Activated CD4-positive, CD25-positive, alpha-beta regulatory T cell treated with anti-CD3 and anti-CD28 coated beads, Interleukin-2, amount 50 U/mL, for 16 hours (primary cell): ENCODE measurements at regions not wholly inside any gene's neighbourhood (a gene's known extent, or its start where the extent isn't known, plus 50 kb on each side); places are given as distances from the start of the nearest gene placed in this dataset.
"Not testable (repeated sequence)": the region's sequence is repeated elsewhere in the genome, so short reads cannot be mapped to it uniquely, and the experiment has no call there.

Source experiments
- DNase-seq: peaks from one replicate; pipeline ENCODE4 v3.0.0-alpha.2; 2020; ENCODE audit warnings: low read depth, low spot score

- no peak for DNase-seq
Measured at GRCh38 chr4:58871509-58871908, 1761.3 kb upstream of the IGFBP7 start.

GRCh38 chr4:58849026-58849425 lies 1738.8 kb upstream of the IGFBP7 start:
- no peak for DNase-seq

- DNase-seq = no peak
Measured at GRCh38 chr4:58843455-58843854, 1733.3 kb upstream of the IGFBP7 start.

DNA sequence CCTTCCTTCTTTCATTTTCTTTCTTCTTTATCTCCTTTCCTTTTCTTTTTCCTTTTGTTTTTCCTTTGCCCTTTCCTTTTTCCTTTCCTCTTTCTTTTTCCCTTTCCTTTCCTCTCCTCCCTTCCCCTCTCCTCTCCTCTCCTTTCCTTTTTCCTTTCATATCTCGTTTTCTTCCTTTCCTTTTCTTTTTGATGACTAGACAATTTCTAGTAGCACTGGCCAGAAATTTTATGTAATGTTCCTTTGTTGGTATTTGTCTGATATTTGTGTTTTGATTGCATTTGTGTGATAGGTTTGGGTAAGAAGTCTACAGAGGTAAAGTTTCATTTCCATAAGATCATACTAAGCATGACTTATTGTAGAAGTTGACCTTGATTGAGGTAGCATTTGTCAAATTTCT lies 1722.9 kb upstream of the IGFBP7 start:
- no peak for DNase-seq

DNA sequence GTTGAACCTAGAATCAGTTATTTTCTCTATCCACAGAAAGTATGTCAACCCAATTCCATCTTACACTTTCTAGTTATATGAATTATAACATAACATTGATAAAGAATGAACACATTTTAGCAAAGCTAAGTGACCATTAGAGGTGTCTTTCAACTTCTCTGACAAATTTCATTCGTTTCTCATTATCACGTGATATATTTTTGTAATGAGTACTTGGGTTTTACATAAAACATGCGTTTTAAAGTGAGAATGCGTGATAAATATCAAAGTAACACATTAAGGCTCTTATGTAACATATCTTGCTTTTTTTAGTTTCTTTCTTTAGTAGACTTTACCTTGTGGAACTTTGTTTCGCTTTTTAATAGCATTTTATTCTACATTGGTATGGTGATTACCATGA lies 1715.1 kb upstream of the IGFBP7 start:
- no peak for DNase-seq

GRCh38 chr4:58818560-58818959 lies 1708.4 kb upstream of the IGFBP7 start:
- not testable (repeated sequence) for DNase-seq

DNA sequence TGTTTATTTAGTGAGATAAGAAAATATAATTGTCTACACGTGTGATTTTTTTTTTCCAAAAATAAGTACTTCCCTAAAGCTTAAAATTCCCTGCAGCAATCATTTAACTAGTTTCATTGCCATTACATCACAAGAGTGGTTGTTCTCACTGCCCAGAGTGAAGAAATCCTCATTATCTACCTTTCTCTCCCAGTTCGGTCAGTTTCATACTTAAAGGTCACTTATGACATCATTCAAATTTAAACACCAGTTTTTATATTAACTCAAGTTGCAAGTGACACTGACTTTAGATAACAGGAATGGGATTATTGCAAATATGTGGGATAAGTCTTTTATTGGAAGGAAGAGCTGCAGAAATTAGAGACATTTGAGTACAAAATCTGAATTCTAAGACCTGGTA lies 1699.8 kb upstream of the IGFBP7 start:
- no peak for DNase-seq

- DNase-seq = no peak
Measured at GRCh38 chr4:58809366-58809765, 1699.2 kb upstream of the IGFBP7 start.

- DNase-seq = no peak
Measured at GRCh38 chr4:58808817-58809216, 1698.6 kb upstream of the IGFBP7 start.

DNA sequence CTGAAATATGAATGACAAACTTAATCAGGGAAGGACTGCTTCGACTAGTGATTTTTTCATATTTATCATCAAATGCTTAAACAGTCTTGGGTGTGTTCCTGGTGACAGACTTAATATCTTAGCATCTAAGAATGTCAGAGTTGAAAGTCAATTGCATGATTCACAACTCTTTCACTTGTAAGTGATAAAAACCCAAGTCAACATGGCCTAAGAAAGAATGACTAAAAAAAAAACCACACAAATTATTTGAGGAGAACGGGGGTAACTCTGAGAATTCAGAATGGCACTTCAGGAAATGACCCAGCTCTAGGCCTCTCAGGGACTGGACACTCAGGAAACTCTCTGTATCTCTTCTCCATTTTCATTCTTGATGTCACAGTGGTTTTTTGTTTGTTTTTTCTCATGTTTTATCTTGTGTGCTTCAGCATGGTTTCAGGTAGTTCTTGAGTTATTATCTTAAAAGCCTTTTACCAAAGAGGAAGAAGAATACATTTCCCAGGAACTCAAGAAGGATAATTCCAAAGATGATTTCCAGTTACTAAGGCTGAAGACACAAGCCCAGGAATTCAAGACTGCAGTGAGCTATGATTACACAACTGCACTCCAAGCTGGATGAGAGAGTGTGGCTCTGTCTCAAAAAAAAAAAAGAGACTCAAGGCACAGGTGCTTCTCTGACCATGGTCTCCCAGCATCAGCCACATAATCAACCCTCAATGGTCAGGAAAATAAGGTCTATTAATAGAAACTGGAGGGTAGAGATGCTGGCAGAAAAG lies 1697.8 kb upstream of the IGFBP7 start:
- DNase-seq = no peak

DNA sequence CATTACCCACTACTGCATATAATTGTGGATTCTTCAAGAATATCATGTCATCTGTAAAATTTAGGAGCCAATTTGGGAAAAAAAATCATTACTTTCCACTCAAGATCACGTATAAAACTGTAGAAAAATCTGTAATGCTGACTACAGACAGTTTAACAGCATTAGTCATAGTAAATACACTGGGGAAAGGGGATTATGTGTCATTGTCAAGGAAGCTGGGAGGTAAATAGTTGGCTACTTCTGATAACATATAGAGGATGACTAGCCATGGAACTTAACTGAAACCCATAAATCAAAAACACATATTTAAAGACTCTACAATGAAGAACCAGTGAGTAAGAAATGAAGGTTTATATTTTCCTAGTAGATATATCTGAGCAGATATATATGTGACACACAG lies 1666.4 kb upstream of the IGFBP7 start:
- DNase-seq = no peak

DNA sequence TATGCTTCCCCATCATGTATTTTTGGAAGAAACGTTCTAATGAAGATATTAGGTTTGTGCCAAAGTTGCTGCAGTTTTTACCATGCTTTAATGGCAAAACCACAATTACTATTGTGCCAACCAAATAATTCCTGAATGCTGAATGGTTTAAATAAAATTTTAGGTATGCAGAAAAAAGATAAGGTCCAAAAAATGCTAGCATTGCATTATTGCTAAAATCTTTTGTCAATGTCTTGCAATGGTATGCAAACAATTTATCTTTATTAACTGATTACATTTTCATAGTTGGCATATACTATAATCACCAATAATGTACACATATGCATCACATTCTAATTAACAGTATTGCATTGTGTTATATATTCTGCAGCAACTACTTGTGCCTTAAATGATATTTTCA lies 1657.4 kb upstream of the IGFBP7 start:
- DNase-seq = no peak

- no peak for DNase-seq
Measured at GRCh38 chr4:58766763-58767162, 1656.6 kb upstream of the IGFBP7 start.

DNA sequence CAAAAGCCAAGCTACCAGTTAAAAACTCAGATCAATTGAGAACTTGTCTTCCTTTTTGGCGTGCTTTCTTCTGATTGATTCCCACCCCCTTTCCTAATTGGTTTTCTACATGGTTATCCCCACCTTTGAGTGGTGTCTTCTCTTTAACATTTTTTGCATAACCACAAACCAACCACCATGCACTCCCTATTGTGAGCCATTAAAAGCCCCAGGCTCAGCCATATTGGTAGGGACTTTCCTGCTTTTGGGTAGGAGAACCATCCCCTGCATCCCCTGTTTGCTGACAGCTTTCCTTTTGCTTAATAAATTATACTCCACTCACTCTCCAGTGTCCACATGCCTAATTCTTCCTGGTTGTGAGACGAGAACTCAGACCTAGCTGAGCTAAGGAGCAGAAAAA lies 1651.4 kb upstream of the IGFBP7 start:
- no peak for DNase-seq

DNA sequence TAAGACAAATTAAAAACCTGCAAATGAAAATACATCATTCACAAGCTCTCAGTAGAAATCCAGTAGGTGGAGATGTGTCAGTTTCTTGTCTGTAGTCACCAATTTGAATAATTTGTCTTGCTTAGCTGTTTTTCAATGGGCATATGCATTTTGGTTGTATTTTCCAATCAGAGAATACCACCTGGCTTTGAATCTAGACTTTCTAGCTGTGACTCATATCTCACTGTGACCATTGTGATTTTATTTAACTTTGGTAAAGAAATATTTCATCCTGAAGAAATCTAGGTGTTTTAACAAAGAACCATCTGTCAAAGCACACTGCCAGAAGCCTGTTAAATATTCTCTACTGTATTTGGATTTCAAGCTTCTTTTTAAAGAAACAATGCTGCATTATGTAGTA lies 1650.6 kb upstream of the IGFBP7 start:
- DNase-seq = no peak

DNA sequence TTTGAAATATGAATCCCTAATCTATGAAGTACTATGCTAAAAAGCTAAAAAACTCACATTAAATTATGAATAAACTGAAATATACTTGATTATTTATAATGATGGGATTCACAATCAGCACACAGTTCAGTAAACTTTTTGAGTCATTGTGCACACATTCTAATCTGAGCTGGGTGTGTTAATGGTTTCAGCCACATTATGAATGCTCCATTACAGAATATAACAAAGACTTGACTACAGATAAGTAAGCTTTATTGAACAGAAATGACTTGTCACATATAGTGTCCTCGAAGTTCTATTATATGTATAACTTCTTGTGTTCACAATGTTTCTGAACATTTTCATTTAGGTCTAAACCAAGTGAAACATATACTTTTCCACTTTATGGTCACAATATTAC lies 1649.9 kb upstream of the IGFBP7 start:
- DNase-seq = no peak

DNA sequence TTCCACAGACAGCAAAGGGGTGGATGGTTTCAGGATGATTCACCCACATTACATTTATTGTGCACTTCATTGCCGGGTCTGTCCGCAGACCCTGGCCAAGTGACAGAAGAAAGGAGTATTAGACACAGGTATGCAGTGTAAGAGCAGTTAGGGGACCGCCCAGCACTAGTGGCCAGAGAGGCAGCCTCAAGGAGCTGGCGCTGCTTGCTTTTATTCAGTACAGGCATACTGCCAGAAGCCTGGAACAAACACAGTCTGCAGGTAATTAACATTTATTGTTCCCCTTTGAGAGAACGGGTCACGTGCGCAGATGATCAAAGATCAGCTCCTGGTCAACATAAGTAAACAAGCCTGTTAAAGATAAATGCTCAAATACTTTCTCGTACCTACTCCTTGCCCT lies 1639.0 kb upstream of the IGFBP7 start:
- DNase-seq = no peak

DNA sequence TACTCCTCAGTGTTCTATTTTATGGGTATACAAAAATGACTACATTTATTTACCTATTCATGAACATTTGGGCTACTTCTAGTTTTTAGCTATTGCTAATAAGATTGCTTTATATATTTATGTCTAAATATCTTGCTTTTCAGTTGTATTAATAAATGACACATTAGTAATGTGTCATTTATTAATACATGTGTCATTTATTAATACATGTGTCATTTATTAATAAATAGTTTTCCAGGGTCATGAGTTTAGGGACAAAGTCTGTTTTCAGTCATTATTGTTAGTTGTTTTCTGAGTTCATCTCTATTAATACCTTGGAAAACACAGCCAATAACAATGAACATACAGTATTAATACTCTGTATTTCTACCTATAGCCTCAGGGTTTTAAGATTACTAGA lies 1630.7 kb upstream of the IGFBP7 start:
- DNase-seq = no peak

- DNase-seq = no peak
Measured at GRCh38 chr4:58739275-58739674, 1629.1 kb upstream of the IGFBP7 start.

- DNase-seq = no peak
Measured at GRCh38 chr4:58738375-58738774, 1628.2 kb upstream of the IGFBP7 start.

DNA sequence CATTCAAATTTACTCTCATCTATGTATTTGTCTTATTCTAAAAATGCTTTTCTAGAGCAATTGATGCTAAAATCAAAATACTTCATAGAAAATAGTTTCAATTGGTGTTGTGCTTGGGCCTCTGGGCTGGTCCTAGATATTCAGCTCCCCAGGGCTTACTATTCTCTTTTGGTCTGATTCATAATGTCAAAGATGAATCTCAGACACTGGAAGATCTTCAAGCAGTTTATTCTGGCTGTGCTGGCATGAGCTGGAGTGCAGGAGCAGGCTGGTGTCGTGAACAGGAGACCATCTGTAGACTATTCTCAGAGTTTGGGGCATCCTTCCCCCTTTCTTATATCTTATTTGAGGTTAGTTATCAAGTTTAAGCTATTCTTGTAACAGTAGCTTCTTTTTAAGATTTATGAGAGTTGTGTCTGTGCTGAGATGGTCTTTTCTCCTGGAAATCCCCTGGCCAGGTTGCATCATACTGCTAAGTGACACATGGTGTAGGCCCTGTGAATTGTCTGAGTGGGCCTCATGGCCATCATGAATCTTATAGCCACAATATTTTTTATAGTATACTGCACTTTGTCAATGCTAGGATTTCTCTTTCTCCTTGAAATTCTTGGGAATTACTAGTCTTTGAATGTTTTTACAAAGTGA lies 1624.0 kb upstream of the IGFBP7 start:
- no peak for DNase-seq

GRCh38 chr4:58732973-58733372 lies 1622.8 kb upstream of the IGFBP7 start:
- DNase-seq = no peak

GRCh38 chr4:58723954-58724353 lies 1613.8 kb upstream of the IGFBP7 start:
- no peak for DNase-seq

GRCh38 chr4:58711039-58711438 lies 1600.9 kb upstream of the IGFBP7 start:
- no peak for DNase-seq
